Smooth muscle cell of the brain vasculature (primary cell): ENCODE measurements at regions not wholly inside any gene's neighbourhood (a gene's known extent, or its start where the extent isn't known, plus 50 kb on each side); places are given as distances from the start of the nearest gene placed in this dataset.

Experiments
- DNase-seq: peaks from one replicate; pipeline ENCODE4 v3.0.0-alpha.2; 2012; ENCODE audit warnings: low read depth, low spot score

GRCh38 chr7:16320099-16320660 lies 101.2 kb downstream of the CRPPA start:
- DNase-seq, result no peak

- DNase-seq, result no peak
Observed at GRCh38 chr7:16318989-16319915, 102.1 kb downstream of the CRPPA start.

- DNase-seq, result no peak
Observed at GRCh38 chr7:16318463-16318862, 102.9 kb downstream of the CRPPA start.

GRCh38 chr7:16317406-16317805 lies 103.9 kb downstream of the CRPPA start:
- DNase-seq, result no peak

- DNase-seq, result no peak
Observed at GRCh38 chr7:16315280-16315679, 106.1 kb downstream of the CRPPA start.

- no peak for DNase-seq
Observed at GRCh38 chr7:16309129-16309528, 112.2 kb downstream of the CRPPA start.

- DNase-seq, result no peak
Observed at GRCh38 chr7:16301291-16301690, 120.0 kb downstream of the CRPPA start.

GRCh38 chr7:16300361-16300895 lies 120.9 kb downstream of the CRPPA start:
- no peak for DNase-seq

- DNase-seq, result no peak
Observed at GRCh38 chr7:16299853-16300252, 121.5 kb downstream of the CRPPA start.

GRCh38 chr7:16298221-16298620 lies 123.1 kb downstream of the CRPPA start:
- no peak for DNase-seq

- DNase-seq, result no peak
Observed at GRCh38 chr7:16295558-16295957, 125.8 kb downstream of the CRPPA start.

GRCh38 chr7:16293669-16294425 lies 127.5 kb downstream of the CRPPA start:
- DNase-seq, result no peak

GRCh38 chr7:16284581-16284980 lies 136.8 kb downstream of the CRPPA start:
- no peak for DNase-seq

GRCh38 chr7:16278167-16278787 lies 143.1 kb downstream of the CRPPA start:
- DNase-seq, result no peak

GRCh38 chr7:16271990-16272665 lies 149.2 kb downstream of the CRPPA start:
- DNase-seq, result no peak

GRCh38 chr7:16271355-16271915 lies 149.9 kb downstream of the CRPPA start:
- DNase-seq, result no peak

GRCh38 chr7:16270844-16271243 lies 150.5 kb downstream of the CRPPA start:
- DNase-seq, result no peak

- DNase-seq, result no peak
Observed at GRCh38 chr7:16268821-16269768, 152.2 kb downstream of the CRPPA start.

- DNase-seq, result no peak
Observed at GRCh38 chr7:16267953-16268820, 153.2 kb downstream of the CRPPA start.
